T-helper 17 cell (primary cell): ENCODE measurements at regions not wholly inside any gene's neighbourhood (a gene's known extent, or its start where the extent isn't known, plus 50 kb on each side); places are given as distances from the start of the nearest gene placed in this dataset.
"Not testable (repeated sequence)": the region's sequence is repeated elsewhere in the genome, so short reads cannot be mapped to it uniquely, and the experiment has no call there.

Experiments
- ATAC-seq: fragments of 150-1000 bp; cut with Tn5 transposase; 2 replicates; pipeline ENCODE4 v1.10.0; 2021; ENCODE audit warnings: mild to moderate bottlenecking, moderate library complexity
- DNase-seq, 3 donors: peaks; one replicate each; pipeline versions ENCODE4 v3.0.0 to v3.0.0-alpha.2; 2020 to 2021
- H3K9me3 ChIP-seq: one replicate; pipeline ENCODE4 v1.7.0; 2013; ENCODE audit warnings: low read length, mild to moderate bottlenecking; ENCODE audit not compliant: control insufficient read depth, poor library complexity, severe bottlenecking
- H3K27ac Mint-ChIP-seq: one replicate; pipeline ENCODE4 v1.8.0; 2022; ENCODE audit warnings: mild to moderate bottlenecking, moderate library complexity, mixed read lengths
- H3K27me3 Mint-ChIP-seq: one replicate; pipeline ENCODE4 v1.8.0; 2022; ENCODE audit warnings: mixed read lengths
- H3K36me3 Mint-ChIP-seq: one replicate; pipeline ENCODE4 v1.8.0; 2022; ENCODE audit warnings: low read depth, mixed read lengths
- H3K4me1 Mint-ChIP-seq: one replicate; pipeline ENCODE4 v1.8.0; 2022; ENCODE audit warnings: mild to moderate bottlenecking, mixed read lengths
- H3K4me3 Mint-ChIP-seq: one replicate; pipeline ENCODE4 v1.8.0; 2022; ENCODE audit warnings: mild to moderate bottlenecking, moderate library complexity, mixed read lengths

- DNase-seq, result no peak
Measured at GRCh38 chr5:165397516-165397915, 1892.1 kb downstream of the MAT2B start.

GRCh38 chr5:165400086-165400485, 1894.7 kb downstream of the MAT2B start:
- H3K4me3 Mint-ChIP-seq, result no peak overlapping the region
- DNase-seq, result no peak
- H3K27ac Mint-ChIP-seq, result no peak overlapping the region
- H3K9me3 ChIP-seq, result no peaks in the 10 kb centered on the region
- ATAC-seq, result no peak
- H3K27me3 Mint-ChIP-seq, result no peaks in the 10 kb centered on the region
- no peaks in the 10 kb centered on the region for H3K36me3 Mint-ChIP-seq
- H3K4me1 Mint-ChIP-seq, result no peaks in the 10 kb centered on the region

More at GRCh38 chr5:165397516-165397915, 1892.1 kb downstream of the MAT2B start:
- no peaks in the 10 kb centered on the region for H3K36me3 Mint-ChIP-seq
- H3K4me3 Mint-ChIP-seq, result no peak overlapping the region
- no peaks in the 10 kb centered on the region for H3K27me3 Mint-ChIP-seq
- H3K4me1 Mint-ChIP-seq, result no peaks in the 10 kb centered on the region
- no peaks in the 10 kb centered on the region for H3K9me3 ChIP-seq
- ATAC-seq, result no peak
- H3K27ac Mint-ChIP-seq, result no peak overlapping the region

GRCh38 chr5:165404917-165405316, 1899.5 kb downstream of the MAT2B start:
- Mint-ChIP-seq H3K36me3 (no peaks in the 10 kb centered on the region), H3K27ac (no peak overlapping the region), H3K27me3 (no peaks in the 10 kb centered on the region), H3K4me1 (no peaks in the 10 kb centered on the region), H3K4me3 (no peak overlapping the region)
- DNase-seq (no peak), ATAC-seq (no peak)
- H3K9me3 ChIP-seq, result no peaks in the 10 kb centered on the region

- ATAC-seq, result no peak
- H3K4me3 Mint-ChIP-seq, result no peak overlapping the region
- H3K27me3 Mint-ChIP-seq, result no peaks in the 10 kb centered on the region
Measured at GRCh38 chr5:165405340-165405739, 1899.9 kb downstream of the MAT2B start.

GRCh38 chr5:165407352-165407751, 1901.9 kb downstream of the MAT2B start:
- Mint-ChIP-seq H3K27ac (no peak overlapping the region), H3K36me3 (no peaks in the 10 kb centered on the region), H3K4me3 (no peak overlapping the region), H3K4me1 (no peaks in the 10 kb centered on the region), H3K27me3 (no peaks in the 10 kb centered on the region)
- ATAC-seq (no peak), DNase-seq (no peak)
- H3K9me3 ChIP-seq, result no peaks in the 10 kb centered on the region

More at GRCh38 chr5:165405340-165405739, 1899.9 kb downstream of the MAT2B start:
- no peaks in the 10 kb centered on the region for H3K4me1 Mint-ChIP-seq
- DNase-seq, result no peak
- H3K27ac Mint-ChIP-seq, result no peak overlapping the region
- H3K36me3 Mint-ChIP-seq, result no peaks in the 10 kb centered on the region
- H3K9me3 ChIP-seq, result no peaks in the 10 kb centered on the region

- Mint-ChIP-seq H3K27ac (no peak overlapping the region), H3K36me3 (peaks cover under 1% of the 10 kb centered on the region), H3K4me3 (no peak overlapping the region), H3K27me3 (no peaks in the 10 kb centered on the region), H3K4me1 (no peaks in the 10 kb centered on the region)
- ATAC-seq (no peak), DNase-seq (no peak)
- H3K9me3 ChIP-seq, result no peaks in the 10 kb centered on the region
Measured at GRCh38 chr5:165410476-165410875, 1905.1 kb downstream of the MAT2B start.

GRCh38 chr5:165411532-165411931, 1906.1 kb downstream of the MAT2B start:
- not testable (repeated sequence) for H3K27me3 Mint-ChIP-seq, H3K4me1 Mint-ChIP-seq, ATAC-seq, H3K27ac Mint-ChIP-seq, H3K9me3 ChIP-seq, H3K36me3 Mint-ChIP-seq, DNase-seq, H3K4me3 Mint-ChIP-seq

GRCh38 chr5:165420493-165420892, 1915.1 kb downstream of the MAT2B start:
- Mint-ChIP-seq H3K4me3 (no peak overlapping the region), H3K27me3 (no peaks in the 10 kb centered on the region), H3K36me3 (peaks cover 1% of the 10 kb centered on the region), H3K27ac (no peak overlapping the region), H3K4me1 (no peaks in the 10 kb centered on the region)
- ATAC-seq (no peak), DNase-seq (no peak)
- H3K9me3 ChIP-seq, result no peaks in the 10 kb centered on the region

- Mint-ChIP-seq H3K4me3 (no peak overlapping the region), H3K36me3 (no peaks in the 10 kb centered on the region), H3K27me3 (no peaks in the 10 kb centered on the region), H3K27ac (no peak overlapping the region), H3K4me1 (no peaks in the 10 kb centered on the region)
- DNase-seq (no peak), ATAC-seq (no peak)
- H3K9me3 ChIP-seq, result no peaks in the 10 kb centered on the region
Measured at GRCh38 chr5:165423697-165424299, 1918.4 kb downstream of the MAT2B start.

- Mint-ChIP-seq H3K4me3 (no peak overlapping the region), H3K27ac (no peak overlapping the region), H3K36me3 (no peaks in the 10 kb centered on the region), H3K27me3 (no peaks in the 10 kb centered on the region), H3K4me1 (no peaks in the 10 kb centered on the region)
- ATAC-seq, result no peak
- H3K9me3 ChIP-seq, result no peaks in the 10 kb centered on the region
- DNase-seq, result no peak
Measured at GRCh38 chr5:165425594-165425993, 1920.2 kb downstream of the MAT2B start.

GRCh38 chr5:165448753-165449152, 1943.3 kb downstream of the MAT2B start:
- Mint-ChIP-seq H3K36me3 (no peaks in the 10 kb centered on the region), H3K27ac (no peak overlapping the region), H3K27me3 (no peaks in the 10 kb centered on the region), H3K4me3 (no peak overlapping the region), H3K4me1 (no peaks in the 10 kb centered on the region)
- no peak for DNase-seq
- H3K9me3 ChIP-seq, result no peaks in the 10 kb centered on the region
- ATAC-seq, result no peak

GRCh38 chr5:165457859-165458481, 1952.6 kb downstream of the MAT2B start:
- no peak for ATAC-seq

GRCh38 chr5:165459232-165459631, 1953.8 kb downstream of the MAT2B start:
- Mint-ChIP-seq H3K4me1 (no peaks in the 10 kb centered on the region), H3K27me3 (no peaks in the 10 kb centered on the region), H3K36me3 (no peaks in the 10 kb centered on the region), H3K4me3 (no peak overlapping the region), H3K27ac (no peak overlapping the region)
- ATAC-seq, result no peak
- DNase-seq, result no peak
- no peaks in the 10 kb centered on the region for H3K9me3 ChIP-seq

More at GRCh38 chr5:165457859-165458481, 1952.6 kb downstream of the MAT2B start:
- DNase-seq, result no peak
- H3K9me3 ChIP-seq, result no peaks in the 10 kb centered on the region
- Mint-ChIP-seq H3K4me1 (no peaks in the 10 kb centered on the region), H3K27ac (no peak overlapping the region), H3K36me3 (no peaks in the 10 kb centered on the region), H3K27me3 (no peaks in the 10 kb centered on the region), H3K4me3 (no peak overlapping the region)

GRCh38 chr5:165460911-165461310, 1955.5 kb downstream of the MAT2B start:
- no peaks in the 10 kb centered on the region for H3K9me3 ChIP-seq
- no peak overlapping the region for H3K4me3 Mint-ChIP-seq
- H3K4me1 Mint-ChIP-seq, result no peaks in the 10 kb centered on the region
- no peaks in the 10 kb centered on the region for H3K36me3 Mint-ChIP-seq
- ATAC-seq (no peak), DNase-seq (no peak)
- H3K27me3 Mint-ChIP-seq, result no peaks in the 10 kb centered on the region
- H3K27ac Mint-ChIP-seq, result no peak overlapping the region
